Activated naive CD8-positive, alpha-beta T cell treated with anti-CD3 and anti-CD28 coated beads, Interleukin-2, amount 50 U/mL, for 24 hours (primary cell): ENCODE measurements at regions not wholly inside any gene's neighbourhood (a gene's known extent, or its start where the extent isn't known, plus 50 kb on each side); places are given as distances from the start of the nearest gene placed in this dataset.

Experiments
- ATAC-seq: fragments of 150-1000 bp; cut with Tn5 transposase; one replicate; pipeline ENCODE4 v1.10.0; 2021
- DNase-seq: peaks from one replicate; pipeline ENCODE4 v3.0.0; 2021
- H3K27ac Mint-ChIP-seq: one replicate; pipeline ENCODE4 v1.8.0; 2021; ENCODE audit warnings: mild to moderate bottlenecking, mixed read lengths
- H3K27me3 Mint-ChIP-seq: one replicate; pipeline ENCODE4 v1.8.0; 2021; ENCODE audit warnings: mixed read lengths
- H3K36me3 Mint-ChIP-seq: one replicate; pipeline ENCODE4 v1.8.0; 2021; ENCODE audit warnings: low read depth, mixed read lengths
- H3K4me1 Mint-ChIP-seq: one replicate; pipeline ENCODE4 v1.8.0; 2021; ENCODE audit warnings: mixed read lengths
- H3K4me3 Mint-ChIP-seq: one replicate; pipeline ENCODE4 v1.8.0; 2021; ENCODE audit warnings: mild to moderate bottlenecking, moderate library complexity, mixed read lengths
- H3K9me3 Mint-ChIP-seq: one replicate; pipeline ENCODE4 v1.8.0; 2021; ENCODE audit warnings: mixed read lengths

DNA sequence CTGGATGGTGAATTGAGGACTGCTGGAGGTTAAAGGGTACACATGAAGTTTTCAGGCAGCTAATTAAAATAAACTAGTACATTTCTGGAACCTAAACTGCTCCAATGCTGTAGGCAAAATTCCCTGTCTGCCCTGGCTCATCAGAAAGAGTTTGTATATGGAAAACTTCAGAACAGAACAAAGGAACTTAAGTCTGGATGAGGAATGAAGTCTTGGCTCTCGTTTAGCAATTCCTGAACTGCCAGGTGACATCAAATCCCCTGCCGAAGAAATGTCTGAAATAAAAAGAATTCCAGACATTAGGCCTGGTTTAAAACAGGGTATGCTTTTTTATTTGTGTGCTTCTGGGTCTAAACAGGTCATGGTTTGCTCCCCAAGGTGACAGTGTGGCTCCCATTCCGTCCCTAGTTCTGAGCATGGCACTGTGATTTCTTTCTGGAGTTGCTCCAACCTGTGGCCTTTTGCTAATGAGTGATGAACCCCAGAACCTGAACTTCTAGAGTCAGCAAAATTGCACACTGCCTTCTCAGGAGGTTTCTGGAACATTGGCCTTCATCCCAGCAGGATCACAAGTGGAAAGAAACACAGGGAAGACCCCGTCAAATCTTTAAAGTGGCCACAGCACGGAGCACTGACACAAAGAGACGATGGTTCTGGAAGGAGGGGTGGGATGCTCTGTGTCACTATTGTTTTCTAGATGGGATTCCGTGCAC is 129.4 kb upstream of the NAA20 start:
- ATAC-seq (no peak), DNase-seq (no peak)
- Mint-ChIP-seq H3K9me3 (no peaks in the 10 kb centered on the region), H3K36me3 (no peaks in the 10 kb centered on the region), H3K27ac (no peak overlapping the region), H3K27me3 (peaks cover 31% of the 10 kb centered on the region), H3K4me1 (no peaks in the 10 kb centered on the region), H3K4me3 (no peak overlapping the region)

GRCh38 chr20:19888269-19888671 is 128.9 kb upstream of the NAA20 start:
- H3K9me3 Mint-ChIP-seq = no peaks in the 10 kb centered on the region
- ATAC-seq (no peak), DNase-seq (no peak)
- H3K4me3 Mint-ChIP-seq = no peak overlapping the region
- no peak overlapping the region for H3K27ac Mint-ChIP-seq
- H3K27me3 Mint-ChIP-seq = peaks cover 34% of the 10 kb centered on the region
- no peaks in the 10 kb centered on the region for H3K36me3 Mint-ChIP-seq
- H3K4me1 Mint-ChIP-seq = no peaks in the 10 kb centered on the region

DNA sequence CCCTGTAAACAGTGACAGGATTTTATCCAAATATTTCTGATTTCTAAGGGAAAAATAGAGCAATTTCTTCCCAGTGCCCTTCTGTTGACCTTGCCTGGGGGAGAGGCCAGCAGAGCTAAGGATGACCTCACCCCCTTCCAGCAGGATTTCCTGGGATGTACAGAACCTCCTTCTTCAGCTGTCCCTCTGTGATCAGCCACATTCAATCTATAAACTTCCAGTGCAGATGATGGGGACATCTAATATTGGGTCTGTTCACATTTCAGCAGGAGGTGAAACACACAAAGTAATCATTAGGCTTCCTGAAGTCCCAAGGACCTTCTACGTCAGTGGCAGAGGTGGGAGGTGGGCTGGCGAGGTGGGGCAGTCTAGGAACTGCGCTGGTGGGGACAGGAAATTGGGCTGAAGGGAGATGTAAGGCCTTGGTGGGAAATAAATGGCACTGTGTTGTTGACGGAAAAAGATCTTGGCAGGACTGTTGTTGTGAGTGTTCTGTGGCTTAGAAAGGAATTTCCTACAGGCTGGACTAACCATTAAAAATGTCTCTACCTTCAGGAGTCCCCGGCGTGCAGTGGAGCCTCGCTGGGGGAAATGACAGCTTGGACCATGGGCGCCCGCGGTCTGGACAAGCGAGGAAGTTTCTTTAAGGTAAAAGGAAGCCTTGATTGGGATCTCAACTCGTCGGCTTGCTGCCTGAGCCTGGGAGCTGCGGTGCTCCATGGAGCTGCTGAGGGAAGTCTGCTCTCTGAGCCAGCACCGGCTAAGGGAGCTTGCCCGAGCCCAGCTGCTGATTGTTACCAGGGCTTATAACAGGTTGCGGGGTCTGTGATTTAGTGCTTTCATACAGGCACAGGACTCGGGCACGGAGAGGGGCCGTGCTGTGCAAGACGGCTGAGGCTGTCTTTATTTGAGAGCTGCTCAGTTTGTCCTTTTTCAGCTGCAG is 127.9 kb upstream of the NAA20 start:
- Mint-ChIP-seq H3K27me3 (peaks cover 37% of the 10 kb centered on the region), H3K4me1 (no peaks in the 10 kb centered on the region), H3K36me3 (no peaks in the 10 kb centered on the region), H3K9me3 (no peaks in the 10 kb centered on the region), H3K27ac (no peak overlapping the region), H3K4me3 (no peak overlapping the region)
- DNase-seq = no peak
- ATAC-seq = no peak

- no peak for DNase-seq
- no peaks in the 10 kb centered on the region for H3K36me3 Mint-ChIP-seq
- no peak overlapping the region for H3K4me3 Mint-ChIP-seq
- no peak overlapping the region for H3K27ac Mint-ChIP-seq
- no peak for ATAC-seq
- no peaks in the 10 kb centered on the region for H3K9me3 Mint-ChIP-seq
- peaks cover 34% of the 10 kb centered on the region for H3K27me3 Mint-ChIP-seq
- no peaks in the 10 kb centered on the region for H3K4me1 Mint-ChIP-seq
Measured at GRCh38 chr20:19890445-19891051, 126.6 kb upstream of the NAA20 start.

GRCh38 chr20:19893356-19893755 is 123.8 kb upstream of the NAA20 start:
- no peaks in the 10 kb centered on the region for H3K4me1 Mint-ChIP-seq
- DNase-seq = no peak
- peaks cover 30% of the 10 kb centered on the region for H3K27me3 Mint-ChIP-seq
- ATAC-seq = no peak
- H3K36me3 Mint-ChIP-seq = no peaks in the 10 kb centered on the region
- no peak overlapping the region for H3K27ac Mint-ChIP-seq
- H3K9me3 Mint-ChIP-seq = peaks cover under 1% of the 10 kb centered on the region
- H3K4me3 Mint-ChIP-seq = no peak overlapping the region

- Mint-ChIP-seq H3K9me3 (peaks cover 14% of the 10 kb centered on the region), H3K36me3 (peaks cover 4% of the 10 kb centered on the region), H3K4me1 (no peaks in the 10 kb centered on the region), H3K27ac (no peak overlapping the region), H3K27me3 (peaks cover 22% of the 10 kb centered on the region), H3K4me3 (no peak overlapping the region)
- DNase-seq = no peak
- no peak for ATAC-seq
Measured at GRCh38 chr20:19895761-19896160, 121.4 kb upstream of the NAA20 start.

DNA sequence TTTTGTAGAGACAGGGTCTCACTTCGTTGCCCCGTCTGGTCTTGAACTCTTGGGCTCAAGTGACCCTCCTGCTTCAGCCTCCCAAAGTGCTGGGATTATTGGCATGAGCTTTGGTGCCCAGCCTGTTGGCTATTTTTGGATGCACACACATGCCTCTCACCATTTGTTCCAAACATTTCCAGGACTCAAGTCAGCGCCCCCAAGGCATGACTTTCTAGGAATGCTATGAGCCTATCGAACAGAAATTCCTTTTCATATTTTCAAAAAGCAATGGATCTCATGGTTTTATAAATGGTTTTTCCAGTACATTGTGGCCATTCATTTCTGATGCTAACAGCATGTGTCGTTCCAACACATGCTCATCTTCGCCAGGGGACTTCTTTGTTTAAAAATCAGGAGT is 119.3 kb upstream of the NAA20 start:
- H3K4me1 Mint-ChIP-seq = no peaks in the 10 kb centered on the region
- no peak overlapping the region for H3K27ac Mint-ChIP-seq
- H3K36me3 Mint-ChIP-seq = peaks cover 4% of the 10 kb centered on the region
- peaks cover 14% of the 10 kb centered on the region for H3K9me3 Mint-ChIP-seq
- H3K4me3 Mint-ChIP-seq = no peak overlapping the region
- DNase-seq = no peak
- ATAC-seq = no peak
- H3K27me3 Mint-ChIP-seq = peaks cover 15% of the 10 kb centered on the region

GRCh38 chr20:19901226-19901625 is 115.9 kb upstream of the NAA20 start:
- no peak overlapping the region for H3K4me3 Mint-ChIP-seq
- ATAC-seq (no peak), DNase-seq (no peak)
- peaks cover 4% of the 10 kb centered on the region for H3K36me3 Mint-ChIP-seq
- peaks cover 14% of the 10 kb centered on the region for H3K9me3 Mint-ChIP-seq
- peaks cover 4% of the 10 kb centered on the region for H3K4me1 Mint-ChIP-seq
- no peak overlapping the region for H3K27ac Mint-ChIP-seq
- H3K27me3 Mint-ChIP-seq = peaks cover 8% of the 10 kb centered on the region

DNA sequence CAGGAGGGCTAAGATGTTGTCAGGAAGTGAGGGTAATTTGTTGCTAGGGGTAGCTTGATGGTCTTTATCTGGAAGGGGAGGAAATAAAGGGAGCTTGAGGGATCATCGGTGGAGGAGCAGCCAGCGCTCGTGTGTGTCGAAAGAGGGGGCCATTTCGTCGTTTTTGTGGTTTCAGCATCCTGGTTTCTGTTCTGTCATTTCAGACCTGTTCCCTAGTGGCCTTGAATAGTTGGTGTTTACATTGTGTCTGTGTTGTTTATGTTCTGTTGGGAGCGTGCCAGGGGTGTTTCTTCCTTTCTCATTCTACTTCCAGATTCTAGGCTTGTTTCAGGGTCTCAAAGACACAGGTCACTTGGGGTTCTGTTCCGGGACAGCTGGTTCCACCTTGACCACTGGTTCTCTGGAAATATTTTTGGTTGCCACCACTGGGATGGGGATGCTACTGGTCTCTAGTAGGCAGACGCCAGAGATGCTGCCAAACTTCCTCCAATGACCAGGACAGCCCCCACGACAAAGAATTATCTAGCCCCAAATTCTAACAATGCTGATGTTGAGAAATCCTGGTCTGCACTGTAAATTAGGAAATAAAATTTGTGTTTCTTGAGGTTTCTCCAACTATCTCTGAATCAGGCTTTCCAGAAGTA is 113.9 kb upstream of the NAA20 start:
- DNase-seq (no peak), ATAC-seq (no peak)
- Mint-ChIP-seq H3K36me3 (peaks cover 4% of the 10 kb centered on the region), H3K4me1 (peaks cover 4% of the 10 kb centered on the region), H3K9me3 (peaks cover 14% of the 10 kb centered on the region), H3K27me3 (peaks cover 5% of the 10 kb centered on the region), H3K4me3 (no peak overlapping the region), H3K27ac (peak overlapping the region; percentile 6)

GRCh38 chr20:19907326-19908056 is 109.7 kb upstream of the NAA20 start:
- H3K27me3 Mint-ChIP-seq = no peaks in the 10 kb centered on the region
- no peak overlapping the region for H3K27ac Mint-ChIP-seq

DNA sequence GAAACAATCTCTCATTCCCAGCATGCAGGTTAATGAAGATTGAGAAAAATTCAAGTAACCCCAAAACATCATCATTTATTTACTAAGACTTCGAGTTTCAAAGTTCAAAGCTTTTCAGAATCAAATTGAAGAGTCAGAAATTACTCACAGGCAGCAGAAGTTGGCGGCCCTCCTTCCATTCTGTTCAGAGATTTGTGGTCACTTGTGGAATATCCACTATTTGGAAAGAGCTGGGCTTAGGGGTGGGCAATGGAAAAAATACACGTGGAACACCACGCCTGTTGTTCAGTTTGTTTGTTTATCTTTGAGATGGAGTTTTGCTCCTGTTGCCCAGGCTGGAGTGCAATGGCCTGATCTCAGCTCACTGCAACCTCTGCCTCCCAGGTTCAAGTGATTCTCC is 108.6 kb upstream of the NAA20 start:
- DNase-seq = no peak
- ATAC-seq = no peak
- Mint-ChIP-seq H3K36me3 (no peaks in the 10 kb centered on the region), H3K9me3 (no peaks in the 10 kb centered on the region), H3K27me3 (no peaks in the 10 kb centered on the region), H3K27ac (no peak overlapping the region), H3K4me3 (no peak overlapping the region), H3K4me1 (no peaks in the 10 kb centered on the region)

More at GRCh38 chr20:19907326-19908056, 109.7 kb upstream of the NAA20 start:
- H3K4me1 Mint-ChIP-seq = peaks cover 4% of the 10 kb centered on the region
- no peak for ATAC-seq
- H3K4me3 Mint-ChIP-seq = no peak overlapping the region
- no peaks in the 10 kb centered on the region for H3K9me3 Mint-ChIP-seq
- DNase-seq = no peak
- no peaks in the 10 kb centered on the region for H3K36me3 Mint-ChIP-seq

- H3K27me3 Mint-ChIP-seq = no peaks in the 10 kb centered on the region
- H3K27ac Mint-ChIP-seq = no peak overlapping the region
- no peaks in the 10 kb centered on the region for H3K36me3 Mint-ChIP-seq
- no peak overlapping the region for H3K4me3 Mint-ChIP-seq
- no peaks in the 10 kb centered on the region for H3K9me3 Mint-ChIP-seq
- no peak for DNase-seq
- no peak for ATAC-seq
- no peaks in the 10 kb centered on the region for H3K4me1 Mint-ChIP-seq
Measured at GRCh38 chr20:19909725-19910124, 107.4 kb upstream of the NAA20 start.

GRCh38 chr20:19911810-19912382 is 105.3 kb upstream of the NAA20 start:
- Mint-ChIP-seq H3K36me3 (no peaks in the 10 kb centered on the region), H3K4me1 (no peaks in the 10 kb centered on the region)
- DNase-seq = no peak

DNA sequence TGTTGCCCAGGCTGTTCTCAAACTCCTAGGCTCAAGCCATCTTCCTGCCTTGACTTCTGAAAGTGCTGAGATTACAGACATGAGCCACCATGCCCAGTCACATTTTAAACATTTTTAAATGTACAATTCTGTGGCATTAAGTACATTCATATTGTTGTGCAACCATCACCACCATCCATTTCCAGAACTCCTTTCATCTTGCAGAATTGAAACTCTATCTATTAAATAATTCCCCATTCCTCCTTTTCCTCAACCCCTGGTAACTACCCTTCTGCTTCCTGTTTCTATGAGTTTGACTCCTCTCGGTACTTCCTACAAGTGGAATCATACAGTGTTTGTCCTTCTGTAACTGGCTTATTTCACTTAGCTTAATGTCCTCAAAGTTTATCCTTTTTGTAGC is 103.8 kb upstream of the NAA20 start:
- Mint-ChIP-seq H3K9me3 (no peaks in the 10 kb centered on the region), H3K27ac (no peak overlapping the region), H3K36me3 (no peaks in the 10 kb centered on the region), H3K4me3 (no peak overlapping the region), H3K4me1 (peaks cover 6% of the 10 kb centered on the region), H3K27me3 (peaks cover 4% of the 10 kb centered on the region)
- ATAC-seq = no peak
- DNase-seq = no peak

More at GRCh38 chr20:19911810-19912382, 105.3 kb upstream of the NAA20 start:
- no peak for ATAC-seq
- Mint-ChIP-seq H3K4me3 (no peak overlapping the region), H3K27ac (no peak overlapping the region), H3K9me3 (no peaks in the 10 kb centered on the region), H3K27me3 (peaks cover 4% of the 10 kb centered on the region)
